SU-DHL-6 (cell line): ENCODE measurements at regions not wholly inside any gene's neighbourhood (a gene's known extent, or its start where the extent isn't known, plus 50 kb on each side); places are given as distances from the start of the nearest gene placed in this dataset.

Source experiments
- H2AFZ ChIP-seq: fragments of 200-600 bp; sonication (generic); 2 replicates; pipeline ENCODE4 v1.6.1; 2014; ENCODE audit warnings: low read depth, mild to moderate bottlenecking, moderate library complexity, mixed read lengths, antibody characterized with exemption, low read length; ENCODE audit not compliant: severe bottlenecking
- H3F3A ChIP-seq: fragments of 200-600 bp; shearing (Covaris generic); 2 replicates; pipeline ENCODE4 v1.6.0; 2016; ENCODE audit warnings: antibody characterized with exemption, mild to moderate bottlenecking; ENCODE audit not compliant: insufficient read depth
- H3K27ac ChIP-seq: fragments of 200-600 bp; sonication (generic); 2 replicates; pipeline ENCODE4 v1.5.1; 2016; ENCODE audit warnings: low read depth, mild to moderate bottlenecking, low read length, moderate library complexity, mixed read lengths
- H3K27me3 ChIP-seq: fragments of 200-600 bp; sonication (generic), shearing (Covaris generic); 2 replicates; pipeline ENCODE4 v1.6.0; 2014; ENCODE audit warnings: mild to moderate bottlenecking, low read length
- H3K36me3 ChIP-seq: fragments of 200-600 bp; sonication (generic); 2 replicates; pipeline ENCODE4 v1.6.1; 2014; ENCODE audit warnings: mild to moderate bottlenecking, low read length, mixed read lengths
- H3K4me2 ChIP-seq: fragments of 300-600, 200-600 bp; shearing (Covaris generic), sonication (generic); 2 replicates; pipeline ENCODE4 v1.6.0; 2014; ENCODE audit warnings: low read length, low read depth, mild to moderate bottlenecking; ENCODE audit not compliant: poor library complexity, severe bottlenecking
- H3K4me3 ChIP-seq: fragments of 200-600 bp; sonication (generic); 2 replicates; pipeline ENCODE4 v1.5.1; 2014; ENCODE audit warnings: antibody characterized with exemption, low read length, mild to moderate bottlenecking, mixed read lengths; ENCODE audit not compliant: insufficient read depth, poor library complexity, severe bottlenecking
- H3K79me2 ChIP-seq: fragments of 200-600 bp; sonication (generic); 2 replicates; pipeline ENCODE4 v1.6.1; 2014; ENCODE audit warnings: mild to moderate bottlenecking, low read length, moderate library complexity; ENCODE audit not compliant: insufficient read depth
- H3K9ac ChIP-seq: fragments of 200-600 bp; sonication (generic); 2 replicates; pipeline ENCODE4 v1.7.0; 2014; ENCODE audit warnings: mild to moderate bottlenecking, low read length
- H3K9me2 ChIP-seq: fragments of 200-600 bp; sonication (generic); replicated peaks from 2 replicates; pipeline ENCODE4 v1.6.1; 2014; ENCODE audit warnings: low read length; ENCODE audit not compliant: insufficient read depth
- H3K9me3 ChIP-seq: fragments of 200-600 bp; sonication (generic); 2 replicates; pipeline ENCODE4 v1.6.1; 2014; ENCODE audit warnings: low read length, mixed read lengths; ENCODE audit not compliant: insufficient read depth
- H4K20me1 ChIP-seq: fragments of 200-600 bp; sonication (generic); 2 replicates; pipeline ENCODE4 v1.6.1; 2014; ENCODE audit warnings: low read depth, mild to moderate bottlenecking, antibody characterized with exemption, low read length, moderate library complexity, mixed read lengths
- EZH2phosphoT487 ChIP-seq: fragments of 200-600 bp; sonication (generic), shearing (Covaris generic); conservative IDR thresholded peaks from 2 replicates; pipeline ENCODE4 v1.6.1; 2018; ENCODE audit warnings: mild to moderate bottlenecking, antibody characterized with exemption, low read length, moderate library complexity, mixed read lengths
- TF ChIP-seq, protein P1 (sequence below): fragments of 200-600 bp; sonication (generic); IDR thresholded peaks from one replicate; pipeline ENCODE4 v1.5.1; 2017; ENCODE audit warnings: antibody characterized with exemption, mild to moderate bottlenecking, low read length, moderate library complexity; ENCODE audit not compliant: insufficient read depth, poor library complexity, severe bottlenecking

DNA sequence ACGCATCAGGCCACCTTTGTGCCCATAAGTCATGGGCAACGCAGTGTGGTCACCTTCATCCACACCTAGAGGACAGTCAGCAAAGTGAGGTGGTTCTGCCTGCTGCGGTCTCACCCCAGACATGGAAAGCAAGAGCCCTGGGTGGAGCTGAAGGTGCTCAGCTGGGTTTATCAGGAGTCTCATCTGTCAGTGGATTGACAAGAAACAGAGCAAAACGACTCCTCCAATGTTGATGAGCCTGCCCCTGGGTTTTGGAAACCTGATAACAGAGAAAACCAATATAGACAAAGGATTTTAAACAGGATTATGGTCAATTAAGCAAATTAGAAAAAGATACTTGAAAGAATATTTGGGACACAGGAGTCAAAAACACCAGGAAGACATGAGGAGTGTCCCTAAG, 229.3 kb upstream of the PRSS58 start:
- no peak for TF ChIP-seq EZH2phosphoT487
- TF ChIP-seq, protein P1, sequence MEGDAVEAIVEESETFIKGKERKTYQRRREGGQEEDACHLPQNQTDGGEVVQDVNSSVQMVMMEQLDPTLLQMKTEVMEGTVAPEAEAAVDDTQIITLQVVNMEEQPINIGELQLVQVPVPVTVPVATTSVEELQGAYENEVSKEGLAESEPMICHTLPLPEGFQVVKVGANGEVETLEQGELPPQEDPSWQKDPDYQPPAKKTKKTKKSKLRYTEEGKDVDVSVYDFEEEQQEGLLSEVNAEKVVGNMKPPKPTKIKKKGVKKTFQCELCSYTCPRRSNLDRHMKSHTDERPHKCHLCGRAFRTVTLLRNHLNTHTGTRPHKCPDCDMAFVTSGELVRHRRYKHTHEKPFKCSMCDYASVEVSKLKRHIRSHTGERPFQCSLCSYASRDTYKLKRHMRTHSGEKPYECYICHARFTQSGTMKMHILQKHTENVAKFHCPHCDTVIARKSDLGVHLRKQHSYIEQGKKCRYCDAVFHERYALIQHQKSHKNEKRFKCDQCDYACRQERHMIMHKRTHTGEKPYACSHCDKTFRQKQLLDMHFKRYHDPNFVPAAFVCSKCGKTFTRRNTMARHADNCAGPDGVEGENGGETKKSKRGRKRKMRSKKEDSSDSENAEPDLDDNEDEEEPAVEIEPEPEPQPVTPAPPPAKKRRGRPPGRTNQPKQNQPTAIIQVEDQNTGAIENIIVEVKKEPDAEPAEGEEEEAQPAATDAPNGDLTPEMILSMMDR: no peak
- Histone ChIP-seq H4K20me1 (no peaks in the 10 kb centered on the region), H3F3A (no peaks in the 10 kb centered on the region), H3K4me2 (no peak overlapping the region), H3K36me3 (no peaks in the 10 kb centered on the region), H2AFZ (no peak overlapping the region), H3K79me2 (no peaks in the 10 kb centered on the region), H3K9ac (no peak overlapping the region), H3K9me2 (no peaks in the 10 kb centered on the region), H3K27ac (no peak overlapping the region), H3K9me3 (no peaks in the 10 kb centered on the region), H3K27me3 (no peaks in the 10 kb centered on the region), H3K4me3 (no peak overlapping the region)

GRCh38 chr7:142485617-142486226, 227.9 kb upstream of the PRSS58 start:
- Histone ChIP-seq H3K4me3 (no peak overlapping the region), H3K79me2 (no peaks in the 10 kb centered on the region), H3K27me3 (no peaks in the 10 kb centered on the region), H2AFZ (no peak overlapping the region), H4K20me1 (no peaks in the 10 kb centered on the region), H3F3A (no peaks in the 10 kb centered on the region), H3K4me2 (no peak overlapping the region), H3K9me3 (no peaks in the 10 kb centered on the region), H3K9ac (no peak overlapping the region), H3K9me2 (no peaks in the 10 kb centered on the region), H3K36me3 (no peaks in the 10 kb centered on the region), H3K27ac (no peak overlapping the region)
- TF ChIP-seq, protein P1: peak; percentile 28
- TF ChIP-seq EZH2phosphoT487: no peak

DNA sequence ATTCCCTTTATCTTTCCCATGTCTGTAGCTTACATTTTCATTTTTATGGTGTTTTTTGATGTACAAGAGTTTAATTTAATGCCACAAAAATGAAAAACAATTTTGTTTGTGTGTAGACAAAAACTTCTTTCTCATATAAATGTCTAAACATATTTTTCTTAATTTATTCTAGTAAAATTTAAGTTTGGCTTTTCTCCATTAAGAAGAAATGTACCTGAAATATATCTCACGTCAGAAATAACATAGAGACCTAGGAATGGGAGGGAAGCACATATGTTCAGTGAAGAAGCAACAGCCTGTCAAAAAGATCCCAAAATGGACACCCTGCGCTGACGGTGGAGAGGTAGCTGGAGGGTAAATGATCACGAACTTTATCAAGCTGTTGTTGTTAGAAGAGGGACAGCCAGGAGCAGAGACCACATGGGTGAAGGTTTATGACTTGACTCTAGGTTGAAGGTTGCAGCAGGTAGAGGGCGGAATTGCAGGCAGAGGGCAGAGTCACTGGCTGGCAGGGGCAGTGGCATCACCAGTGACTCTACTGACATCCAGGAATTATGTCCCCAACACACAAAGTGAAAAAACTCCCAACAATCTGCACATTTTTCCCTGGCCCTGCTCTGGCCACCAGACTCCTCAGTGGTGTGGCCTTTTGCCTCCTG, 225.9 kb upstream of the PRSS58 start:
- H3K27me3 ChIP-seq: no peaks in the 10 kb centered on the region
- no peaks in the 10 kb centered on the region for H3K36me3 ChIP-seq
- H3K79me2 ChIP-seq: no peaks in the 10 kb centered on the region
- no peaks in the 10 kb centered on the region for H3K9me3 ChIP-seq
- H2AFZ ChIP-seq: no peak overlapping the region
- H3F3A ChIP-seq: no peaks in the 10 kb centered on the region
- H4K20me1 ChIP-seq: no peaks in the 10 kb centered on the region
- H3K4me2 ChIP-seq: no peak overlapping the region
- H3K9me2 ChIP-seq: no peaks in the 10 kb centered on the region
- TF ChIP-seq, protein P1: no peak
- TF ChIP-seq EZH2phosphoT487: no peak
- H3K4me3 ChIP-seq: no peak overlapping the region
- no peak overlapping the region for H3K9ac ChIP-seq
- no peak overlapping the region for H3K27ac ChIP-seq
